Loucy (cell line): ENCODE measurements at regions not wholly inside any gene's neighbourhood (a gene's known extent, or its start where the extent isn't known, plus 50 kb on each side); places are given as distances from the start of the nearest gene placed in this dataset.
A peak's percentile ranks its signal among the peaks of the same experiment; 100 is the strongest.

Experiments
- H2AFZ ChIP-seq: fragments of 200-600 bp; sonication (generic); 2 replicates; pipeline ENCODE4 v1.6.0; 2016; ENCODE audit warnings: antibody characterized with exemption, mild to moderate bottlenecking, low read length, moderate library complexity
- H3F3A ChIP-seq: fragments of 200-600 bp; 2 replicates; pipeline ENCODE4 v1.6.0; 2016; ENCODE audit warnings: antibody characterized with exemption, low read depth, mild to moderate bottlenecking
- H3K27me3 ChIP-seq: fragments of 200-600 bp; sonication (generic); 2 replicates; pipeline ENCODE4 v1.6.1; 2014; ENCODE audit warnings: low read length, mild to moderate bottlenecking; ENCODE audit not compliant: insufficient read depth, poor library complexity, severe bottlenecking
- H3K36me3 ChIP-seq: fragments of 200-600 bp; sonication (generic); 2 replicates; pipeline ENCODE4 v1.6.1; 2016; ENCODE audit warnings: low read length; ENCODE audit not compliant: insufficient read depth
- H3K4me1 ChIP-seq: fragments of 200-600 bp; sonication (generic); 2 replicates; pipeline ENCODE4 v1.5.1; 2014; ENCODE audit warnings: low read length, mild to moderate bottlenecking; ENCODE audit not compliant: insufficient read depth, poor library complexity, severe bottlenecking
- H3K4me2 ChIP-seq: fragments of 200-600 bp; sonication (generic); 2 replicates; pipeline ENCODE4 v1.6.0; 2014; ENCODE audit warnings: antibody characterized with exemption, low read length, low read depth, mild to moderate bottlenecking; ENCODE audit not compliant: poor library complexity, severe bottlenecking
- H3K4me3 ChIP-seq: fragments of 200-600 bp; sonication (generic); 2 replicates; pipeline ENCODE4 v1.5.1; 2014; ENCODE audit warnings: low read length, mild to moderate bottlenecking, mixed read lengths; ENCODE audit not compliant: poor library complexity, severe bottlenecking
- H3K79me2 ChIP-seq: fragments of 200-600 bp; sonication (generic); 2 replicates; pipeline ENCODE4 v1.6.1; 2014; ENCODE audit warnings: low read length; ENCODE audit not compliant: insufficient read depth
- H3K9ac ChIP-seq: fragments of 200-600 bp; sonication (generic); 2 replicates; pipeline ENCODE4 v1.6.0; 2014; ENCODE audit warnings: mild to moderate bottlenecking, low read depth, low read length, moderate library complexity; ENCODE audit not compliant: poor library complexity, severe bottlenecking
- H3K9me2 ChIP-seq: fragments of 200-600 bp; sonication (generic); replicated peaks from 2 replicates; pipeline ENCODE4 v1.6.1; 2016; ENCODE audit warnings: low read depth, low read length, mixed read lengths
- H3K9me3 ChIP-seq: fragments of 200-600 bp; sonication (generic); 2 replicates; pipeline ENCODE4 v1.6.1; 2014; ENCODE audit warnings: mild to moderate bottlenecking, antibody characterized with exemption, low read length, low read depth; ENCODE audit not compliant: insufficient read depth
- H4K20me1 ChIP-seq: fragments of 200-600 bp; sonication (generic); 2 replicates; pipeline ENCODE4 v1.6.0; 2014; ENCODE audit warnings: antibody characterized with exemption, low read length, mild to moderate bottlenecking; ENCODE audit not compliant: insufficient read depth, poor library complexity, severe bottlenecking
- CTCF ChIP-seq: fragments of 200-600 bp; sonication (generic); conservative IDR thresholded peaks from 2 replicates; pipeline ENCODE4 v1.5.1; 2014; ENCODE audit warnings: mild to moderate bottlenecking, antibody characterized with exemption, low read length
- EZH2phosphoT487 ChIP-seq: fragments of 200-600 bp; IDR thresholded peaks from 2 replicates; pipeline ENCODE4 v1.6.1; 2018; ENCODE audit warnings: antibody characterized with exemption, mild to moderate bottlenecking, moderate library complexity, borderline replicate concordance

GRCh38 chrX:10085223-10085622 lies 71.6 kb upstream of the CLCN4 start:
- H3K4me3 ChIP-seq, result peak overlapping the region; percentile 39
- no peaks in the 10 kb centered on the region for H4K20me1 ChIP-seq
- H3K36me3 ChIP-seq, result no peaks in the 10 kb centered on the region
- H3K9me2 ChIP-seq, result no peaks in the 10 kb centered on the region
- H3K27me3 ChIP-seq, result no peaks in the 10 kb centered on the region
- H2AFZ ChIP-seq, result no peak overlapping the region
- no peaks in the 10 kb centered on the region for H3F3A ChIP-seq
- H3K4me2 ChIP-seq, result peak overlapping the region; percentile 69
- H3K9ac ChIP-seq, result no peak overlapping the region
- no peak for TF ChIP-seq EZH2phosphoT487
- TF ChIP-seq CTCF, result no peak
- H3K4me1 ChIP-seq, result peaks cover 19% of the 10 kb centered on the region
- no peaks in the 10 kb centered on the region for H3K79me2 ChIP-seq
- no peaks in the 10 kb centered on the region for H3K9me3 ChIP-seq

- Histone ChIP-seq H3K9me3 (no peaks in the 10 kb centered on the region), H3K9me2 (no peaks in the 10 kb centered on the region), H3K4me1 (peaks cover 19% of the 10 kb centered on the region), H3K79me2 (no peaks in the 10 kb centered on the region), H3K36me3 (no peaks in the 10 kb centered on the region; the same call in 1 of the 2 replicates), H4K20me1 (no peaks in the 10 kb centered on the region), H2AFZ (no peak overlapping the region), H3F3A (no peaks in the 10 kb centered on the region), H3K9ac (no peak overlapping the region), H3K4me3 (no peak overlapping the region), H3K27me3 (no peaks in the 10 kb centered on the region), H3K4me2 (no peak overlapping the region)
- TF ChIP-seq EZH2phosphoT487 (no peak), CTCF (no peak)
Observed at GRCh38 chrX:10086676-10087075, 70.1 kb upstream of the CLCN4 start.

- TF ChIP-seq EZH2phosphoT487, result no peak
- no peak for TF ChIP-seq CTCF
- H3K4me2 ChIP-seq, result no peak overlapping the region
- no peaks in the 10 kb centered on the region for H3F3A ChIP-seq
- no peaks in the 10 kb centered on the region for H3K9me3 ChIP-seq
- no peak overlapping the region for H3K9ac ChIP-seq
- no peaks in the 10 kb centered on the region; the same call in 1 of the 2 replicates for H3K36me3 ChIP-seq
- no peak overlapping the region for H3K4me3 ChIP-seq
- H3K4me1 ChIP-seq, result peaks cover 19% of the 10 kb centered on the region
- H4K20me1 ChIP-seq, result no peaks in the 10 kb centered on the region
- H3K79me2 ChIP-seq, result no peaks in the 10 kb centered on the region
- H2AFZ ChIP-seq, result no peak overlapping the region
- H3K9me2 ChIP-seq, result no peaks in the 10 kb centered on the region
- H3K27me3 ChIP-seq, result no peaks in the 10 kb centered on the region
Observed at GRCh38 chrX:10087391-10087790, 69.4 kb upstream of the CLCN4 start.
